DMS 273 (cell line): ENCODE measurements at regions not wholly inside any gene's neighbourhood (a gene's known extent, or its start where the extent isn't known, plus 50 kb on each side); places are given as distances from the start of the nearest gene placed in this dataset.

Experiments used
- DNase-seq: peaks from one replicate; lab custom pipeline; 2025; ENCODE audit not compliant: unreplicated experiment; lab: John Stamatoyannopoulos, UW

DNA sequence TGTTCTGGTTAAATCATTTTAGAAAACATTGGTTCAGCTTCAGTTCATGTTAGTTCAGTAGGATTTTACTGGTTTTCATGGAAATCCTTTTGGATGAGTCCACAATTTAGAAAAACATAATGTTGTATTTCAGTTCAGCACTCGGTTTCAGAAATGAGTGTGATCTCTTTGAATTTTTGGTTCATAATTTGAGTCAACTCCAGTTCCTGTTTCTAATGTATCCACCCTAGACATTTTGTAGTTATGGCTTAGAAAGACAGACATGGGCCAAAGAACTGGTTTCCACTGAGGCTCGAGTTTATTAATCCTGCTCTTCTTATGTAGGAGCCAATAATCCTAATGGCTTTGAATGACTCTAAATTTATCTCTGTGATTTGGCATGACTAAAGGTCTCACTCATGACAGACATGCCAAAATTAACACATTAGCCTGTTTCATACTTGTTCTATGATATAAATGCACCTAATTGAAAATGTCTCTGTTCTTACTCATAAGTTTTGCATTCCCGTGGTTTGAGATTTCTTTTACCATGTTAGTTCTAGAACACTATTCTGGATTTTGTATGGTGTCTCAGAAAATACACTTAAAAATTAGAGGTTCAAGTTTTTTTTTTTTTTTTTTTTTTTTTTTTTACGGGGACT is 82.3 kb upstream of the SPRED2 start:
- no peak for DNase-seq

DNA sequence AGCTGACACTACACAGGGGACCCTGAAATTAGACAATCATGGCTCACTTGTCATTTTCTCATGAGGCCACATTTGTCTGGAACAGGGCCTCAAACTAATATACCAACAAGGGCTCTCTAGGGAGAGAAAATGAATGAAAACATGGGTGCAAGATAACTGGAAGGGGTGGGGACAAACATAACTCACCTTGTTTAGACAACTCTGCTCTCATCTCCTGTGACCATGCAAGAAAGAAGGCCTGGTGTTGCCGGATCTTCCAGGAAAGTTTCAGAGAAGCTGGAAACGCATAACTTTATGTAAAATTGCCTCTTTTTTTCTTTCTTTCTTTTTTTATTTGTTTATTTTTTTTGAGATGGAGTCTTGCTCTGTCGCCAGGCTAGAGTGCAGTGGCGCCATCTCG is 80.4 kb upstream of the SPRED2 start:
- DNase-seq, result no peak

DNA sequence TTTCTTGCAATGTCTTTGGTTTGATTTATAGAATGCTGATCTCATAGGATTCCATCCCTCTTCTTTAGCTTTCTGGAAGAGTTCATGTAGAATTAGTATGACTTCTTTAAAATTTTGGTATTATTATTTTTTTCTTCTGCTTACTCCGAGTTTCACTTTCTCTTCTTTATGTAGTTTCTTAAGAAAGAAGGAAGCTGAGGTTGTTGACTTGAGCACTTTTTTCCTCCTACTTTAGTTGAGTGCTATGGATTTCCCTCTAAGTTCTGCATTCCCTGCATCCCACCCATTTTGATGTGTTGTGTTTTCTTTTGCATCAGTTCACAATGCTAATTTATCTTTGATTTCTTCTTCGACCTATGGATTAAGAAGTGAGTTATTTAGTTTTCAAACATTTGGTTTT is 78.9 kb upstream of the SPRED2 start:
- DNase-seq, result no peak

DNA sequence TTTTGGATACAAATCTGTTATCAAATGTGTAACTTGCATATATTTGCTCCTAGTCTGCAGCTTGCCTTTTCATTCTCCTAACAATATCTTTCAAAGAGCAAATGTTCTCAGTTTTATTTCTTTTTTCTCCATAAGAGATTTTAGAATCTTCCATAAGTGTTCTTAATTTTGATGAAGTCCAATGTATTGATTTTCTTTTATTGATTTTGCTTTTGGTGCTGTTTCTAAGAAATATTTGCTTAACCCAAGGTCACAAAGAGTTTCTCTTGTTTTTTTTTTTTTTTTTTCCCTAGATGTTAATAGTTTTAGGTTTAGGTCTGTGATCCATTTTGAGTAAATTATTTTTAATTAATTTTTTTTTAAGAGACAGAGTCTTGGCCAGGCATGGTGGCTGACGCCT is 75.8 kb upstream of the SPRED2 start:
- DNase-seq, result no peak

DNA sequence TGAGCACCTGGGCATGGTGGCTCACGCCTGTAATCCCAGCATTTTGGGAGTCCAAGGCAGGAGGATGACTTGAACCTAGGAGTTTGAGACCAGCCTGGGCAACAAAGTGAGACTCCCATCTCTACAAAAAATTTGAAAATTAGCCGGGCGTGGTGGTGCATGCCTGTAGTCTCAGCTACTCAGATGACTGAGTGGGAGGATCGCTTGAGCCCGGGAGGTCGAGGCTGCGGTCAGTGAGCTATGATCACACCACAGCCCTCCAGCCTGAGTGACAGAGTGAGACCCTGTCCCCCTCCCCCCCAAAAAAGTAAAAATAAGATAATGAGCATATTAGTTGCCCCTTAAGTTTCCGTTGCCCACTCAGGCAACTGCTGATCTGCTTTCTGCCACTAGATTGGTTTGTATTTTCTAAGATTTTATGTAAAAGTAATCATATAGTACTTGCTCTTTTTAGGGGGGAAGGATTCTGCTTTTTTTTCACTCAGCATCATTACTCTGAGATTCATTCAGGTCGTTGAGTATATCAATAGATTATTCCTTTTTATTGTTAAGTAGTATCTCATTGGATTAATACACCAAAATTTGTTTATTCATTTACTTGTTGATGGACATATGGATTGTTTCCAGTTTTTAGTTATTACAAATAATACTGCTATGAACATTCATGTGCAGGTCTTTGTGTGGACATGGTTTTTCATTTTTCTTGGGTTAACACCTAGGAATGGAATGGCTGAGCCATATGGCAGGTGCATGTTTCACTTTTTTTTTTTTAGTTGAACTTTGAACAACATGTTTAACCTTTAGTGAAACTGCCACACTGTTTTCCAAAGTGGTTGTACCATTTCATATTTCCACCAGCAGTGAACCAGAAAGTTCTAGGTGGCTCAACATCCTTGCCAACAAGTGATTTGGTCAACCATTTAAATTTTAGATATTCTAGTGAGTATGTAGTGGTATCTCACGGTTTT is 75.0 kb upstream of the SPRED2 start:
- no peak for DNase-seq

DNA sequence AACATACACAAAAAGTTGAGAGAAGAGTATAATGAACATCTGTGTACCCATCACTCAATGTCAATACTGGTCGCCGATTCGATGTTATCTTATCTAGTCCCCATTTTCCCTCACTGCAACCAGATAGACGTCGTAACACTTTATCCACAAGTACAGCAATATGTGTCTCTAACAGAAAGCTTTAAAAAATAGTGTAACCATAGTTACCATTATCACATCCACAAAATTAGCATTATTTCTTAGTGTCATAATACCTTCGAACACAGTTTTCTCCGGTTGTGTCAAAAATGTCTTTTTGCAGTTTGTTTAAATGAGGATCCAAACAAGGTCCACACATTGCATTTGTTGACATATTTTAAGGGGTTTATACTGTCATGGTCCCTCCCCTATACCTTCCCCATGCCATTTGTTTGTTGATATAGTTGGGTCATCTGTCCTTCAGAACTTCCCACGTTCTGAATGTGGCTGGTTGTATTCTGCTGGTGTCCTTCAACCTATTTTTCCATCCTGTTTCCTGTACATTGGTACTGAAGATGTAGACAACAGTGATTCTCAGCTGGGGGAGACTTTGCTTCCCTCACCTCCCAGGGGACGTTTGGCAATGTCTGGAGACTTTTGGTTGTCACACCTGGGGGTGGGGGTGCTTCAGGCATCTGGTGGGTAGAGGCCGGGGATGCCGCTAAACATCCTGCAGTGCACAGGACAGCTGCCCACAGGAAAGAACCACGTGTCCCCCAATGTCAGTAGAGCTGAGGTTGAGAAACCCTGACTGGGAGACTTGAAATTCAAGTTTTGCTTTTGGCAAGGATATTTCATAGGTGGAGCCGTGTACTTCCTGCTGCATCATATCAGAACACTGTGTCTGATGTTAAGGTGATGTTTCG is 72.7 kb upstream of the SPRED2 start:
- no peak for DNase-seq

DNA sequence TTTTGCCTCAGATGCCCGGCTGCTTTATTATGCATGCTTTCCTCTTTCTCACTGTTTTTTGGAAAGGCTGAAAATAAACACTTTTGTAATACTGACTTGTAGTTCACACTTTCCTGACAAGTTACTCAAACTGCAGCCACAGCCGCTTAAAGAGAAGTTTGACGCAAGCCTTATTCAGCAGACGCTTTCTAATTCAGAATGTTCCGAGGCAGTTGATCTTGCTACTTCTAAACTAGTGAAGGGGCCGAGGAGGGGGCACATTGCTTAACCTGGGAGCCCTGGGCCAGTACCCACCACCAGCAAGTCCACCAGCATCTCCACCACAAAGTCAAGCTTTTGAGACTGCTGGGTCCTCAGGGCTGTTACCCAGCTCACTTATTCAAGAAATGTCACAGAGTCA is 71.8 kb upstream of the SPRED2 start:
- no peak for DNase-seq

DNA sequence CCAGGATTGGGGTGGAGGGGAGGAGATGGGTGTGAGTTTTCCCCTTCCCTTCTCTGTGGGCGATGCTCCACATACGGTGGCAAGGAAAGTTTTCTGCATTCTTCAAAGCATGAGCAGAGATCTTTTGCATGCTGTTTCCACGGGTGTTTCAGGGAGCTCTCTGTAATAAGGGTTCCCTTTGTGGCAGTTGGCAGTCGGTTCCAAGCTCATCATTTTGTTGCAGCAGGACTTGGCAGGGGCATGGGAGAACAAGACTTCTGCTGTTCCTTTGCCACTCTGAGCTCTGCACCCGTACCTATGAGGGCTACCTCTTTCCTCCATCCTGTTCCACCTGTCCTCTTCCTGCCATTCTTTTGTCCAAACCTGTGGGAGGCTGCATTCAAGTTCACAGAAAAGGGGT is 71.3 kb upstream of the SPRED2 start:
- DNase-seq, result no peak

DNA sequence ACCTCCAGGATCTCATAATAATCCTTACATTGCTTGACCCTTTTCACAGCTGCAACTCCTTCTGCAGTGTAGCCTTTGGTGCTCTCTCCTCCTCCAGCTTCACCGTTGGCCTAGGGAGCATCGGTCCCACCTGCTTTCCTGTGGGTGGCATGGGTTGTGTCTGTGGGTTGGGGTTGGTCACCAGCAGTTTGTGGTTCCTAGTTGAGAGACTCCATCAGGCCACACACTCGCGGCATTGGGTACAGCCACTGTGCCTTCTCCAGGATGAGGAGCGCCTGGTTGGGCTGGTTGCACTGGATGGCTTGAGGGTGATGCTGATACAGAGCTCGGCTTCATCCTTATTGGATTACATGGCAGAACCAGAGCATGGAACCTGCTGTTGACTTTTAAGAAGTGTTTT is 69.4 kb upstream of the SPRED2 start:
- no peak for DNase-seq

DNA sequence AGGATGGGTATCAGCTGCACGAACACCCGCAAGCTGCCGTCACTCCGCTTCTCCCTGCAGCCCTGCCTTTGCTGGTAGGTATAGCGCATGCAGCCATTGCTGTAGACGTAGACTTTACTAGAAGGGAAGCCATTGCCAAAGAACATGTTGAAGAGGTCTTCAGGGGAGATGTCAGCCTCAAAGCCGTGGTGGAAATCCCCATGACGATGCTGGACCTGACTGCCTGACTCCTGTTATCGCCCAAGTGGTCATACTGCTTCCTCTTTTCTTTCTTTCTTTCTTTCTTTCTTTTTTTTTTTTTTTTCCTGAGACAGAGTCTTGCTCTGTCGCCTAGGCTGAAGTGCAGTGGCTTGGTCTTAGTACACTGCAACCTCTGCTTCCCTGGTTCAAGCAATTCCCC is 68.7 kb upstream of the SPRED2 start:
- no peak for DNase-seq

DNA sequence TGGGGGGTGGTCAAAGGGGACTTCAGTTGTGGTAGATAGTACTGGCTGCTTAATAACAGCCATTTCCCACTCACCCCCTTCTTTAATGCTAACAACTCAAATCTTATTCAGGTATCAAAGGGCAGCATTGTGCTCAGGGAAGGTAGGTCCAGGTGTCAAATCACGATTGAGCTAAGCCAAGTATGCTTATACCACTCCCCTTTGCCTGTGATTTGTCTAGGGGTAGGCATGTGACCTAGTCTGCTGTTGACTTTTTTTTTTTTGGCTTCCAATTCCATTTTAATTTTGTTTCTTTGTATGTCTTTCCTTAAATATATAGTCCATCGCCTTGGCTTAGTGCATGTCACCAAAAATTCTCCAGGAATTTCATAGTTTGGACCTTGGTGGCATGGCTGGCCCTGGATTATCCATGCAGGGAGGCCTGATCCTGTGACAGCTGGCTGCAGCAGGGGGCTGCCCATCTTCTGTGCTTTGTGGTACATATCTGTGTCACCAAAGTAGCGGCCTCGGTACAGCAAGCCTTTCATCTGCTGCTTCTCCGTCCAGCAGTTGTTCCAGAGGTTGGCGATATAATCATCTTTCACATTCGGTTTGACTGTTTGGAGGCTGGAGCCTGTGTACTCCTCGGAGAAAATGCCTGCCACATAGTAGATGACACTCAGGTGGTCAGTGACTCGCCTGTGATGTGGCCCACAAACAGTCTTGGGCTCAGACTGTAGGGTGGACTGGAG is 68.1 kb upstream of the SPRED2 start:
- DNase-seq, result no peak

DNA sequence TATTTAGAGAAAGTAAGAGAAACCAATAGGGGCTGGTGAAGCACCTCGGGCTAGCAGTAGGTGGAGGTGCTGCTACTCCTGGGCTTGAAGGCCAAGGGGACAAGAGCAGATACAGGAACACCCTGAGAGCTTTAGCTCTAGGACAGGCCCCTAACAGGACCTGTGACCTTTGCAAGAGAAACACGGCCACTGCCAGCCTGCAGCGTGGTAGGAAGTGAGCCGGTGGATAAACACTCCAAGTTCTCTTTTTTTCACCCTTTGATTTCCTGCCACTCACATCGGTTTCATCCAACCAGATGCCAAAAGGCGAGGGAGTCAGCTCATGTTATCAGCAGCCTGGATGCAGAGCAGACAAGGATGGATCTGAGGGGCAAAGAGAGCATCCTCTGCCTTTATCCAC is 66.8 kb upstream of the SPRED2 start:
- no peak for DNase-seq

DNA sequence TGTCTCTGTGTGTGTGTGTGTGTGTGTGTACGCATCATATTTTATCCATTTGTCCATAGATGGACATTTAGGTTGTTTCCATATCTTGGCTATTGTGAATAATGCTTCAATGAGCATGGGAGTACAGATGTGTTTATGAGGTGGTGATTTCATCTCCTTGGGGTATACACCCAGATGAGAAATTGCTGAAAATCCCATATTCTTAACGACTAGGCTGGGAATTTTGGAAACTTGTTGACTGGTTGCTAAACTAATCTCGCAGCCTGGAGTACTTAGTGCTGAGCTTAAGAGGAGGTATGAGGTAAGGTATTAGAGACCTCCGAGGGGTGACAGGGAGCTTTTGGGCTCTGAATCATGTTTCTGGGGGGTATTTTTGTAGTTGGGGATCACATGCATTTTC is 66.0 kb upstream of the SPRED2 start:
- no peak for DNase-seq

DNA sequence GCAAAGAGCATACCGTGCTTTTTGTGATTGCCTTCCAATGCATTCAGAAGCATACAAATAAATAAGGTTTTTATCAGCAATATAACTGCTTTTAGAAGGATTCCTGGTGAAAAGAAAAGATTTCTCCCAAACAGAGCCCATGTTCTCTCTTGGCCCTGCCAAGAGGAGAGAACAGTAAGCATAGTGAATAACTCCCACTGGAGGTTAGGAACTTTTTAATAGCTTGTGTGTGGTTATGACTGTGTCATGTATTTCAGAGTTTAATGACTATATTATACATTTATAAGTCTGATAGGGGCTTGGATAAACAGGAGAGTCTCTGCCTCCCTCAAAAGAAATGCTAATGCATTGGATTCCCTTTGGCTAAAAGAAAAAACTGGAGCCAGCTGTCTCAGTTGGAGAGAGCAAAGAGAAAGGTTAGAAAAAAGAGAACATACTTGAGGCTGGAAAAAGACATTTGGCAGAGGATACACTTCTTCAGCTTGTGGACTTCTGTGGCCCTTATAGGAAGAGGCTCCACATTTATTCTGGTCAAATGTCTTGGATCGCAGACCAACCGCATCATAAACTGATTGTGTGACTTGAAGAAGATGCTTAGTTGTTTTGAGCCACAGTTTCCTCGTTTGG is 63.0 kb upstream of the SPRED2 start:
- no peak for DNase-seq

DNA sequence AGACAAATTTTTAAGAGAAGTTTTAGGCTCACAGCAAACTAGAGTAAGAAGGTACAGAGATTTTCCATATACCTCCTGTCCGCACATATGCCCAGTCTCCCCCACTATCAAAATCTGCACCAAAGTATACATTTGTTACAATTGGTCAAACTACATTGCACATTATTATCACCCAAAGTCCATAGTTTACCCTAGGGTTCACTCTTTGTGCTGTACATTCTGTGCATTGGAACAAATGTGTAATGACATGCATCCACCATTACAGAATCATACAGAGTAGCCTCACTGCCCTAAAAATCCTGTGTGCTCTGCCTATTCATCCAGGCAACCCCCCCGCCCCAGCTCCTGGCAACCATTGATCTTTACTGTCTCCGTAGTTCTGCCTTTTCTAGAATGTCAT is 61.7 kb upstream of the SPRED2 start:
- no peak for DNase-seq

DNA sequence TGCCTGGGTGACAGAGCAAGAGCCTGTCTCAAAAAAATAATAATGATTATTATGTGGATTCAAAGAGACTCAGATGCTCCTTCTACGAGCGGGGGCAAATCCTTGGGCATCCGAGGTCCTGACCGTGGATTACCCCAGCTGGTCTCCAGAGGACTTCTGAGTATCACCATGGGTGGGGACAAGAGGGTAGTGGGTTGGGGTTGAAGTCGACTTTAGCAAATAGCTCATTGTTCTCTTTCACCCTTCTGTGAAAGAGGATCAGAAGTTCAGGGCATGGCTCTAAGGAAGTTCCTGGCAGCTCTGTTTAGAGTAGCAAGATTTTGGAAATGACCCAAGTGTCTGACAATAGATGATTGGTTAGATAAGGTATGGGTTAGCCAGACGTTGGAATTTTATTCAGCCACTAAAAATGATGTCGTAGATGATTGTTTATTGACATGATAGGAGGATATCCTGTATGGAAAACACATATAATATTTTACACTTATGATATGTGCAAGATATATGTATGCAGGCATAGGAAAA is 59.0 kb upstream of the SPRED2 start:
- peak; percentile 6 for DNase-seq

DNA sequence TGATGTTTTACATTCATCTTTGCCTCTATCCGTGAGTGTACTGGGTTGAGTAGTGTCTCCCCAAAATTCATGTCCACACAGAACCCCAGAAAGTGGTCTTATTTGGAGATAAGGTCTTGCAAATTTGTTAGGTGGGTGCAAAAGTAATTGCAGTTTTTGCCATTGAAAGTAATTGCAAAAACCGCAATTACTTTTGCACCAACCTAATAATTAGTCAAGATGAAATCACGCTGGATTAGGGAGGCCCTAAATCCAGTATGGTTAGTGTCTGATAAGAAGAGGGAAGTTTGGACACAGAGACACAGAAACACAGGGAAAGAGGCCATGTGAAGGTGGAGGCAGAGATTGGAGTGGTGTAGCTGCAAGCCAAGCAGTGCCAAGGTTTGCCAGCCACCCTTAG is 57.8 kb upstream of the SPRED2 start:
- no peak for DNase-seq

DNA sequence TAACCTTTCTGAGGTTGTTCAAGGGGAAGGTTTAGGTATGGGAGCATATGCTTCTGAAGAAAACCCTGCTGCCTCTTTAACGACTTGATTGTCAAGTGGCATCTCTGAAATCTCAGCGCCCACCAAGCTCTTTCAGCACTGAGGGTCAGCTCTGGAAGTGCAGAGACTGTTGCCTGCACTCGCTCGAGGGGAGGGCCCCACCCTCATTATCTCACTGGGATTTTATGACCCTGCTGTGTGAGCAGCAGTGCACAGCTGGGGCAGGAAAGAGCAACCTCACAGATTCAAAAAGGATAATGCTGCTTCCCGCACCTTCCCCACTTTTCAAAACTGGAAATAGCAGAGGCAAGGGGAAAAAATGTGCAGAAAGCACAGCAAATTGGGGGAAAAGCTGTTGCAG is 56.9 kb upstream of the SPRED2 start:
- no peak for DNase-seq

DNA sequence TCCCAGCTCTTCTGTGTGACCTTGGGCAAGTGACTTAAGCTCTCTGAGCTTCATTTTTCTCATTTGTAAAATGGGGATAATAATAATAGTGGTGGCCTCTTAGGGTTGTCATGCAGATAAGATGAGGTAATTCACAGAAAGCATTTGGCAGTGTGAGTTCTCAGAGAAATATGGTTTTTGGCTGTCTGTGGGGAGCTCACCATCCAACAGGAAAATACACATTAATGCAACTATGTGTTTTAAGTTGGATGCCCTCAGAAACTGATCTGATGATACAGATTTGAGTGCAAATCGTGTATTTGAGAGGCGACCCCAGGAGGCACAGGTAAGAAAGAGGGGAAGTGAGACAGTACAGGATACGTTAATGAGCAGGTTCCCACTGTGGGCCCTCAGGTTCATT is 56.1 kb upstream of the SPRED2 start:
- DNase-seq, result no peak

DNA sequence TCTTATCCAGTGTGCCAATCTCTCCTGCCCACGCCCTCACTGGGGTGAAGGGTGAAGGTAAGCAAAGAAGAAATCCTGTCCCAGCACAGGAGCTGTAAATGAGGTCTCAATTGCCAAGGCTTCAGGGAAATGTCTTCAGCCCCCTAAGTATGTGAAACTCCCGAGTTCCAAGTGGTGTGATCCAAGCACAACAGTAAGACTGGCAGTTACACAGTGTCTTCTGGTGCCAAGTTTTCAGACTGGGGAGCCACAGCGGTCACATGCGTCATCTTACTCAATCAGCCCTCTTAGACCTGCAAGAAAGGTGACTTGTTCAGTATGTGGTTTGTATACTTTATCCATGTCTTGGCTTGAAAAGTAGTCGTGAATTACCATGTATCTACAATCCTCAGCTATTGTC is 55.0 kb upstream of the SPRED2 start:
- no peak for DNase-seq
